ENCODE measurements at regions not wholly inside any gene's neighbourhood (a gene's known extent, or its start where the extent isn't known, plus 50 kb on each side); places are given as distances from the start of the nearest gene placed in this dataset.

- no peak for TF ChIP-seq CTCF (IDR thresholded peaks at IDR 0.05)
- no peak for TF ChIP-seq POLR2A (IDR thresholded peaks at IDR 0.05)
These were observed 153.2 kb upstream of the MON1B start for GRCh38 chr16:77037696-77038347.

All from breast epithelium (tissue), 3 donors.